ENCODE measurements at regions not wholly inside any gene's neighbourhood (a gene's known extent, or its start where the extent isn't known, plus 50 kb on each side); places are given as distances from the start of the nearest gene placed in this dataset.

DNA sequence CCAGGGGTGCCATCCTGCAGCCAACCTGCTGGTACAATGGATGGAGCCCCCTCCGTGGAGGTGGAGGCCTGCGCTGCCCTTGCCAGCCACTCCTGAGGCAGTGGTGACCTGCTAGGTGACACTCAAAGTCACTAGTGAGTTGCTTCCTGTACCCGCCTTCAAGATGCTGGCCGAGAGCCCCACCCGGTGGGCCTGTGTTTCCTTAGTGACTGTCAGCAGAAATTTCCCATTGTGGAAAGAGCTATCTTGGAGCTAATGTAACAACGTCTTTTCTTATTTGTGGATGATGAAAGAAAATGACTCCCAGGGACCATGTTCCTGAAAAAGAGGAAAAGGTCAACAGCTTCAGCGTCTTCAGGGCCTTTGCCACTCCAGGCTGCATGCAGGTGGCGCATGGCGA is 117.0 kb upstream of the BOD1 start (continued):
- TF ChIP-seq ZNF674 (CRISPR knock-in tag; IDR thresholded peaks at IDR 0.05; ENCODE audit: low read depth) (no peak), STAG1 (CRISPR knock-in tag; IDR thresholded peaks at IDR 0.05) (peak; percentile 57), CBFB (CRISPR knock-in tag; IDR thresholded peaks at IDR 0.05) (no peak)
- TF ChIP-seq, protein P1, sequence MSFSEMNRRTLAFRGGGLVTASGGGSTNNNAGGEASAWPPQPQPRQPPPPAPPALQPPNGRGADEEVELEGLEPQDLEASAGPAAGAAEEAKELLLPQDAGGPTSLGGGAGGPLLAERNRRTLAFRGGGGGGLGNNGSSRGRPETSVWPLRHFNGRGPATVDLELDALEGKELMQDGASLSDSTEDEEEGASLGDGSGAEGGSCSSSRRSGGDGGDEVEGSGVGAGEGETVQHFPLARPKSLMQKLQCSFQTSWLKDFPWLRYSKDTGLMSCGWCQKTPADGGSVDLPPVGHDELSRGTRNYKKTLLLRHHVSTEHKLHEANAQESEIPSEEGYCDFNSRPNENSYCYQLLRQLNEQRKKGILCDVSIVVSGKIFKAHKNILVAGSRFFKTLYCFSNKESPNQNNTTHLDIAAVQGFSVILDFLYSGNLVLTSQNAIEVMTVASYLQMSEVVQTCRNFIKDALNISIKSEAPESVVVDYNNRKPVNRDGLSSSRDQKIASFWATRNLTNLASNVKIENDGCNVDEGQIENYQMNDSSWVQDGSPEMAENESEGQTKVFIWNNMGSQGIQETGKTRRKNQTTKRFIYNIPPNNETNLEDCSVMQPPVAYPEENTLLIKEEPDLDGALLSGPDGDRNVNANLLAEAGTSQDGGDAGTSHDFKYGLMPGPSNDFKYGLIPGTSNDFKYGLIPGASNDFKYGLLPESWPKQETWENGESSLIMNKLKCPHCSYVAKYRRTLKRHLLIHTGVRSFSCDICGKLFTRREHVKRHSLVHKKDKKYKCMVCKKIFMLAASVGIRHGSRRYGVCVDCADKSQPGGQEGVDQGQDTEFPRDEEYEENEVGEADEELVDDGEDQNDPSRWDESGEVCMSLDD (CRISPR knock-in tag; IDR thresholded peaks at IDR 0.05; ENCODE audit: borderline replicate concordance), result no peak

DNA sequence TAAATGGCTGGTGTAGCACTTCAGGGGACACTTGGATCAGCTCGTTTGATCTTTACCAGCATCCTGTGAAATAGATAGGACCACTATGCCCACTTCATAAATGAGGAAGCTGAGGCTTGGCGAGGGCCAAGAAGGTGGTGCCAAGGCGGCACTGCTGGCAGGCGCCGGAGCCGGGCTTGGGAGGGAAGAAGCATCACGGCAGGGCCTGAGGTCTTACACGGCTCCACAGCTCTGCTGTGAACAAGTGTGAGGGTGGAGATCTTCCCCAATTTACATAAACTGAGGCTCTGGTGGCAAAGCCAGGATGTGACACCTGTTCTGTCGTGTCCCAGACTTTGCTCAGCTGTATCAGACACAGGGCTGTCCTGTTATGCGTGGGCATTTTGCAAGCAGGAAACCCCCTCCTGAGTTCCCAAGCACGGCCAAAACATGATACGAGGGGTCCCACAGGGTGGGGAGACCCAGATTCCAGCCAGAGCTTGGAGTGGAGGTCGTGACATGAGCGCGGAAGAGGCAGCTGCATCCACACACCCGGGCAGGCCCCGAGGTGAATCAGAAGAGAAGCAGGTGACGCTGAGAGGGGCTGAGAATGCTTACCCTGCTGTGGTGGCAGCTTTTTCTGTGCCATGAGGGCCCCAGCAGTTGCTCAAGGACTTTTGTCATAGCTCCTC is 117.5 kb upstream of the BOD1 start:
- Histone ChIP-seq H2AFZ (ENCODE audit: low read length) (no peak overlapping the region), H3K4me1 (ENCODE audit: insufficient read depth, low read length) (peaks cover 35% of the 10 kb centered on the region), H3K9ac (ENCODE audit: insufficient read depth, low read depth, low read length) (no peak overlapping the region), H4K20me1 (ENCODE audit: insufficient read depth, low read length) (no peaks in the 10 kb centered on the region), H3K4me2 (ENCODE audit: low read depth, low read length) (no peak overlapping the region), H3K4me3 (replicated peaks in 1 of 3; ENCODE audit: insufficient read depth in 1 of 3, low read depth in 2 of 3, low read length in 3 of 3) (no peak overlapping the region), H3K9me3 (ENCODE audit: low read length) (no peaks in the 10 kb centered on the region), H3K27me3 (ENCODE audit: control insufficient read depth in 1 of 2, insufficient read depth in 2 of 2, low read length in 2 of 2) (no peaks in the 10 kb centered on the region), H3K27ac (ENCODE audit: extremely low read length, insufficient read depth, low read length) (no peak overlapping the region), H3K36me3 (replicated peaks in 1 of 2; ENCODE audit: control insufficient read depth in 1 of 2, insufficient read depth in 2 of 2, low read length in 2 of 2) (no peaks in the 10 kb centered on the region), H3K79me2 (ENCODE audit: insufficient read depth, low read length) (no peaks in the 10 kb centered on the region)
- whole genome bisulfite sequencing (ENCODE audit: low lambda C conversion rate), result 74% methylated on average over 13 of the region's 18 CpGs
- no peak for DNase-seq (ENCODE audit: low spot score)
- intact Hi-C loops (cut with micrococcal nuclease; ENCODE audit: unreplicated experiment), result no loop called here
- TF ChIP-seq, protein P2, sequence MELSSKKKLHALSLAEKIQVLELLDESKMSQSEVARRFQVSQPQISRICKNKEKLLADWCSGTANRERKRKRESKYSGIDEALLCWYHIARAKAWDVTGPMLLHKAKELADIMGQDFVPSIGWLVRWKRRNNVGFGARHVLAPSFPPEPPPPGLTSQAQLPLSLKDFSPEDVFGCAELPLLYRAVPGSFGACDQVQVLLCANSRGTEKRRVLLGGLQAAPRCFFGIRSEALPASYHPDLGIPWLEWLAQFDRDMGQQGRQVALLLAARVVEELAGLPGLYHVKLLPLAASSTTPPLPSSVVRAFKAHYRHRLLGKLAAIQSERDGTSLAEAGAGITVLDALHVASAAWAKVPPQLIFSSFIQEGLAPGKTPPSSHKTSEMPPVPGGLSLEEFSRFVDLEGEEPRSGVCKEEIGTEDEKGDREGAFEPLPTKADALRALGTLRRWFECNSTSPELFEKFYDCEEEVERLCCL (CRISPR knock-in tag; IDR thresholded peaks at IDR 0.05; ENCODE audit: borderline replicate concordance), result no peak
- no peak for TF ChIP-seq TOE1 (CRISPR knock-in tag; IDR thresholded peaks at IDR 0.05)
- in situ Hi-C loops (cut with HindIII; ENCODE audit: extremely low pct_ligation_motif_present, low pct_unique_long_range_greater_than_20kb), result no loop called here
- ChIA-PET CTCF (ENCODE audit: low intra/inter-chr PET ratio, low total read pairs) (no interaction called here), POLR2A (no interaction called here)
- ATAC-seq, result no peak
- no TSS peak for BruUV-seq (replicated peaks)
- no peak for FAIRE-seq

Data from HepG2 (cell line).